ENCODE measurements at regions not wholly inside any gene's neighbourhood (a gene's known extent, or its start where the extent isn't known, plus 50 kb on each side); places are given as distances from the start of the nearest gene placed in this dataset.

DNA sequence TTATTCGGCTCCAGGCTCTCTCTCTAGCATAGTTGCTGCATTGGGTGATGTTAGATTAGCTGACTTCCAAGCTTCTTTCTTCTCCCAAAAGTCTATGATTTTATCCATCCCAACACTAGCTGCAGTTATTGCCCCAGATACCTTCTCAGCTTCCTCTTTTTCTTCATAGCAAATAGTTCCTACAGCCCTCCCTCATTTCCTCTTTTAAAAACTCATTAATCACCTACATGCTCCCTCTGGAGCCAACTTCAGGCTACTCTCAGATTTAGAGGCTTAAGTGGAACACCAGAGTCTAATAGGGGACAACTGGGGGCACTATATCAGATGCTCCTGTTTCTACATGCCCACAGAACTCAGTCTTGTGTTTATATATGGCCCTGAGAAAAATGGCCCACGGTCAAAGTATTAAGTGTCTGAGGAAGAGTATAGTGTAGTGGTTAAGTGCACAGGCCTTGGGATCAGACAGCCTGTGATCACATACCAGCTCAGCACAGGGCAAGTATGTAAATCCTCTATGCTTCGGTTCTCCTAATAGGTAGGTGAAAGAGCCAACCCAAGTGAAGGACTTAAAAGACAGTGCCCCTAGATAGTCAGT lies 241.9 kb upstream of the SLC14A2 start:
- TF ChIP-seq POLR2AphosphoS5 (IDR thresholded peaks at IDR 0.05; ENCODE audit: borderline replicate concordance, low read depth, low read length) (no peak), EZH2 (IDR thresholded peaks at IDR 0.05) (no peak), FOXP2 (optimal IDR thresholded peaks at IDR 0.05; ENCODE audit: control extremely low read depth, extremely low read length, insufficient read depth) (no peak)
